Skeletal muscle satellite cell (primary cell): ENCODE measurements at regions not wholly inside any gene's neighbourhood (a gene's known extent, or its start where the extent isn't known, plus 50 kb on each side); places are given as distances from the start of the nearest gene placed in this dataset.
"Not testable (repeated sequence)": the region's sequence is repeated elsewhere in the genome, so short reads cannot be mapped to it uniquely, and the experiment has no call there.

ENCODE experiments used
- H3K27me3 ChIP-seq: 2 replicates; pipeline ENCODE4 v1.7.0; 2013; ENCODE audit warnings: low read length; ENCODE audit not compliant: control insufficient read depth, insufficient read depth
- H3K36me3 ChIP-seq: 2 replicates; pipeline ENCODE4 v1.7.0; 2013; ENCODE audit warnings: mild to moderate bottlenecking, control low read depth, low read length; ENCODE audit not compliant: insufficient read depth
- H3K4me1 ChIP-seq: 2 replicates; pipeline ENCODE4 v1.7.0; 2013; ENCODE audit warnings: low read length; ENCODE audit not compliant: control insufficient read depth, insufficient read depth
- H3K4me2 ChIP-seq: 2 replicates; pipeline ENCODE4 v1.7.0; 2013; ENCODE audit warnings: mild to moderate bottlenecking, low read length
- H3K4me3 ChIP-seq: 2 replicates; pipeline ENCODE4 v1.7.0; 2013; ENCODE audit warnings: low read length
- H3K9ac ChIP-seq: 2 replicates; pipeline ENCODE4 v1.7.0; 2013; ENCODE audit warnings: mild to moderate bottlenecking, low read depth, low read length, moderate library complexity
- H3K9me3 ChIP-seq: replicated peaks from 2 replicates; pipeline ENCODE4 v1.7.0; 2013; ENCODE audit warnings: mild to moderate bottlenecking, control low read depth, low read length

DNA sequence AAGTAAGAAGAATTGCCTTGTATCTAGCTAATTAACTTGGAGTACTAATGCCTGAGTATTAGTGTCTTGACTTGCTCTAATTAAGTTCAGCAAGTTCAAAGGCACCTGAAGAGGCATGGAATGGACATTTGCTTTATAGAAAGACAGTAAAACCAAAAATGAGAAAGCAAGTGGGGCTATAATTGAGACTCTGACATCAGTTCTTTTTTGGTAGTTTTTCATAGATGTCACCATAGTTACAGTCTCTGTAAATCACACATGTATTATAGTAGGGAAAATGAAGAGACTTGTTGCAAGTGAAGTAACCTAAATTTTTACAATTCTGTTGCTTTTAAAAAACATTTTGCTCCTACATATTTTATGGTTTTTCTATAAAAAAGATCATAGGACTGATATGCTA, 178.0 kb downstream of the HIPK3 start:
- no peak overlapping the region for H3K9ac ChIP-seq
- H3K4me2 ChIP-seq = no peak overlapping the region
- H3K4me3 ChIP-seq = no peak overlapping the region
- no peaks in the 10 kb centered on the region for H3K9me3 ChIP-seq
- H3K27me3 ChIP-seq = no peaks in the 10 kb centered on the region
- H3K4me1 ChIP-seq = no peaks in the 10 kb centered on the region
- no peaks in the 10 kb centered on the region for H3K36me3 ChIP-seq

DNA sequence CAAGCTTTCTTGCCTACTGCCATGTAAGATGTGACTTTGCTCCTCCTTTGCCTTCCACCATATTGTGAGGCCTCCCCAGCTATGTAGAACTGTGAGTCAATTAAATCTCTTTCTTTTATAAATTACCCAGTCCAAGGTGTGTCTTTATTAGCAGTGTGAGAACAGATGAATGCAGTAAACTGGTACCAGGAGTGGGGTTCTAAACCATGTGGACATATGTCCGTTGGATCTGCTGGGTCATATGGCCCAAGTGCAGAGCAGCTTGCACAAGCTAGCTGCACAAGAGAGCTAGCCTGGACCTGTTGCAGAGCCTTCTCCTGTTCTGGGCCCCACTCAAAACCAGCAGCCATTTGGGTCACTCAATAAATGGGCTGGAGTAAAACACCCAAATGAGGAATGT, 177.1 kb downstream of the HIPK3 start:
- no peaks in the 10 kb centered on the region for H3K4me1 ChIP-seq
- H3K27me3 ChIP-seq = no peaks in the 10 kb centered on the region
- no peak overlapping the region for H3K9ac ChIP-seq
- H3K9me3 ChIP-seq = no peaks in the 10 kb centered on the region
- no peak overlapping the region for H3K4me3 ChIP-seq
- no peak overlapping the region for H3K4me2 ChIP-seq
- no peaks in the 10 kb centered on the region for H3K36me3 ChIP-seq

DNA sequence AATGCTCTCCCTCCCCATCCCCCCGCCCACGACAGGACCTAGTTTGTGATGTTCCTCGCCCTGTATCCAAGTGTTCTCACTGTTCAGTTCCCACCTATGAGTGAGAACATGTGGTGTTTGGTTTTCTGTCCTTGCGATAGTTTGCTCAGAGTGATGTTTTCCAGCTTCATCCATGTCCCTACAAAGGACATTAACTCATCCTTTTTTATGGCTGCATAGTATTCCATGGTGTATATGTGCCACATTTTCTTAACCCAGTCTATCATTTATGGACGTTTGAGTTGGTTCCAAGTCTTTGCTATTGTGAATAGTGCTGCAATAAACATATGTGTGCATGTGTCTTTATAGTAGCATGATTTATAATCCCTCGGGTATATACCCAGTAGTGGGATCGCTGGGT, 171.3 kb downstream of the HIPK3 start:
- H3K36me3 ChIP-seq, H3K27me3 ChIP-seq, H3K9ac ChIP-seq, H3K4me3 ChIP-seq, H3K4me2 ChIP-seq, H3K4me1 ChIP-seq, H3K9me3 ChIP-seq: not testable (repeated sequence)

DNA sequence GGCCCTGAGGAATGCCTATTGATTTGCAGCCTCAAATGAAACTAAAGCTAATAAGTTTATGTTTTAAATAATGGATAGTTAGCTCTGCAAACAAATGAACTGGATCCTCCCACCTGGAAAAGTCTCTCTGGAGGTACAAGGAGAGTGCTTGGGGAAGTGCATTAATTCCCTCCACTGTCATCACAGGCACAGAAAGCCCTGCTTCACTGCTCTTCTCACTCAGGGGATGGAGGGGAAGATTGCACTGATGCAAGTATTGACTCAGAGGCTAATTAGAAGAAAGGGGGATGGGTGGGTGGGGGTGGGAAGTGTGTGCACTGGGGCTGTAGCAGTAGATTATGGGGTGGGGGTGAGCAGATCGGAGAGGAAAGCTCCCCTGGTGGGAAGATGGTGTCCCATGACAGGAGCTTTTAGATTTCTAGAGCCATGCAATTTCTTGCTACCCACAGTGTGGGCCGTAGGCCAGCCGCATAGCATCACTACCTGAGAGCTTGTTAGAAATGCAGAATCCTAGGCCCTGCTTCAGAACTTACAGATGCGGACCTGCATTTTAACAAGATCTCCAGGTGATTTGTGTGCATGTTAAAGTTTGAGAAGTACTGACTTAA, 163.9 kb downstream of the HIPK3 start:
- Histone ChIP-seq H3K36me3 (no peaks in the 10 kb centered on the region), H3K27me3 (no peaks in the 10 kb centered on the region), H3K4me2 (no peak overlapping the region), H3K9ac (no peak overlapping the region), H3K4me1 (no peaks in the 10 kb centered on the region), H3K4me3 (no peak overlapping the region), H3K9me3 (no peaks in the 10 kb centered on the region)

DNA sequence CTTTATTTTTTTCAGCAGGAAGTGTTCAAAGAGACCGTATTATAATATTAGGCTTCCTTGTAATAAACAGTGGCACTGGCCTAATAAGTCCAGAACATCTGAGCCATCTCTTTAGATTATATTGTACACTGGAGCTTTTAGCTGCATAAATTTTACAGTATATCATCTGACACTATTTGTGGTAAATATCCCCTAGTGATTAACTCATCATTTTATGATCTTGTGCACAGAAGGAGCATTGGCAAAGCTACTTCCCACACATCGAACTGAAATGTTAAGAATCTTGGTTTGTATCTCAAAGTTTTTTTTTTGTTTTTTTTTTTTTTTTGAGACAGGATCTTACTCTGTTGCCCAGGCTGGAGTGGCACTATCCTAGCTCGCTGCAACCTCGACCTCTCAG, 162.7 kb downstream of the HIPK3 start:
- H3K9me3 ChIP-seq = no peaks in the 10 kb centered on the region
- H3K27me3 ChIP-seq = no peaks in the 10 kb centered on the region
- no peaks in the 10 kb centered on the region for H3K36me3 ChIP-seq
- no peak overlapping the region for H3K4me3 ChIP-seq
- H3K4me2 ChIP-seq = no peak overlapping the region
- H3K9ac ChIP-seq = no peak overlapping the region
- no peaks in the 10 kb centered on the region for H3K4me1 ChIP-seq

DNA sequence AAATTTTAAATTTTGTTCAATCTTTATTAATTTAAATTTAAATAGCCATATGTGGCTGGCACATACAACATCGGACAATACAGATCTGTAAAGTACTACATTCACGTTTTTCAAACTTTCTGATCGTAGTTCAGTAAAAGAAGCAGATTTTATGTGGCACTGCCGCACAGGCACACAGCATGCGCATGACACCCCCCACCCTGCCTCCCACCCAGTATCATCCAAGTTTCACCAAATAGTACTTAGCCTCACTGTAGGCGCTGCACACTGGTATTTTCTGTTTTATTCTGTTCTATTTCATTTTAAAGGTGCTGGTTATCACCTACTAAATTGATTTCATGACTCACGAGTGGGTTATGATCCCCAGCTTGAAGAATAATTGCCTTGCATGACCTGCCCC, 159.9 kb downstream of the HIPK3 start:
- Histone ChIP-seq H3K9ac (no peak overlapping the region), H3K27me3 (no peaks in the 10 kb centered on the region), H3K4me1 (no peaks in the 10 kb centered on the region), H3K9me3 (no peaks in the 10 kb centered on the region), H3K4me2 (no peak overlapping the region), H3K36me3 (no peaks in the 10 kb centered on the region), H3K4me3 (no peak overlapping the region)

DNA sequence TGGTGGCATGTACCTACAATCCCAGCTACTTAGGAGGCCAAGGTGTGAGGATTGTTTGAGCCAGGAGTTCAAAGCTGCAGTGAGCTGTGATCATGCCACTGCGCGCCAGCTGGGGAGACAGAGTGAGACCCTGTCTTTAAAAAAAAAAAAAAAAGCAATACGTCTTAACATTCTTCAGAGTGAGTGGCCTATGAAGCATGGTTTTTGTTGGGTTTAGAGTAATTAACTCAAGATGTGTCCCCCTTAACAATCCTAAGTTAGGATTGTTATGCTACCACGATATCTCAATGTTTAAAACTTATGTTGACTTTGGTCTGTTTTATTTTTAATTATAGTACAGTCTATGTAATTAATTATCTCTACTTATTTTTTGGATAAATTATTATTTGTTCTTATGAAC, 156.1 kb downstream of the HIPK3 start:
- no peaks in the 10 kb centered on the region for H3K9me3 ChIP-seq
- no peak overlapping the region for H3K9ac ChIP-seq
- H3K36me3 ChIP-seq = no peaks in the 10 kb centered on the region
- no peak overlapping the region for H3K4me2 ChIP-seq
- no peak overlapping the region for H3K4me3 ChIP-seq
- H3K27me3 ChIP-seq = no peaks in the 10 kb centered on the region
- H3K4me1 ChIP-seq = no peaks in the 10 kb centered on the region

DNA sequence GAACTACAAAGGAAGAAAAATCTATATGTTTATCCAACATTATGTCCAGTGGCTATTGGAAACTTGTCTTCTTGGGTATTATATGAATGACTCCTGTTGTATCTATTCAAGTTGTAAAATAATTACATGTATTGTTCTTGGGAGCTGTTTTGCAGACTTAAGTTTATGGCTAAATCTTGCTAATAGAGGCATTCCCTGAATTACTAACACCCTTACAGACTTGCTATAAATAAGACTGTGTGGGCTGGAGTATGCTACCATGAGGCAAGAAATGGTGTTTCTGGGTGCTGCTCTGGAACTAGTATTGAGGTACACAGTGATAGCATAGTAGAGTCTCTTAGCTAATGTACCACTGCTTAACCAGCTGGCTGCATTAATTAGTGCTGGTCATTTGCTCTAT, 155.1 kb downstream of the HIPK3 start:
- Histone ChIP-seq H3K9ac (no peak overlapping the region), H3K36me3 (no peaks in the 10 kb centered on the region), H3K27me3 (no peaks in the 10 kb centered on the region), H3K4me3 (no peak overlapping the region), H3K9me3 (no peaks in the 10 kb centered on the region), H3K4me2 (no peak overlapping the region), H3K4me1 (no peaks in the 10 kb centered on the region)

DNA sequence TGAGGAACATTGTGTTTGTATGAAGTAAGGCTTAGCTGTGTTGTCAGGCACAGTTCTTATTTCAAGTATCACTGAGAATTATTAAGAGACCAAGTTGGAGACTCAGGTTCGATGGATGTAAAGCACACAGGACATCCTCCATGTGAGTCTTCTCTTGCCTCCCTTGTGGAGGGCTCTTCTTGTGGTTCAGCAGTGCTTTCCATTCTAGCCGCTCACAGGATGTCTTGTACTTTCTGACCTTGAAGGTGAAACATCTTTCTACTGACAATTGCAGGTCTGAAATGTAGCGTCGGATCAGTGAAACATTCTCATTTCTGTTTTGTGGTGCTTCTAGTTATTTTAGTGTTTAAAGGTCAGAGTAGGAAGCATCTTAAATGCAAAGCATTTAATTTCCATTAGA, 154.6 kb downstream of the HIPK3 start:
- H3K36me3 ChIP-seq = no peaks in the 10 kb centered on the region
- H3K9me3 ChIP-seq = no peaks in the 10 kb centered on the region
- H3K4me2 ChIP-seq = no peak overlapping the region
- H3K4me3 ChIP-seq = no peak overlapping the region
- no peaks in the 10 kb centered on the region for H3K27me3 ChIP-seq
- H3K4me1 ChIP-seq = no peaks in the 10 kb centered on the region
- no peak overlapping the region for H3K9ac ChIP-seq

DNA sequence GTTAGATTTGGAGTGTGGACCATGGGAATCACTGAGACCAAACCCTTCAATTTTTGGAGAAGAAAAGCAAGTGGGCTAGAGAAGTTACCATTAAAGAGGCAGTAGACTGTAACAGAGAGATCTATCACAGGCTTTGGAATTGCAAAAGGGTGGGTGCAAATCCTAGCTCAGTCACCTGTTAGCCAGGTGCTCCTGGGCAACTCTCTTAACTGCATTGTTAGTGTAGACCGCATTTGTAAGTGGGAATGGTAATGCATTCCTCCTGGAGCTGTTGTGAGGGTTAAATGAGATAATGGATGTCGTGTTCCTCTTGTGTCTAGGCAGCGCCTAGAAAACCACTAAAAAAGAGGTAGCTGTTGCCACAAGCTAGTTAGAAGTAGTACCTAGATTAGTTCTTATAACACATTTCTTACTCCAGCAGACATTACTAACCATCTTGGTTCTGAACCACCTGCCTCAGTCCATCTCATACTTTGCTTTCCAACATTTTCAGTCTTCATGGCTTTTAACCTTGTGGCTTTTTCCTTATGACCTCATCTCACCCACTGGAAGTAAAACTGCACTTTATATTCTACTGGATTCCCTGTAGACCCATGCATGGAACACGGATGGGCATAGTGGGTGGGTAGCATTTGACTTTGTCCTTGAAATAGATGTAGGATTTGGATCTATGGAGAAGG, 153.0 kb downstream of the HIPK3 start:
- Histone ChIP-seq H3K4me3 (no peak overlapping the region), H3K4me1 (no peaks in the 10 kb centered on the region), H3K4me2 (no peak overlapping the region), H3K9me3 (no peaks in the 10 kb centered on the region), H3K27me3 (no peaks in the 10 kb centered on the region), H3K36me3 (no peaks in the 10 kb centered on the region), H3K9ac (no peak overlapping the region)
